Astrocyte (in vitro differentiated cells and primary cell): ENCODE measurements at regions not wholly inside any gene's neighbourhood (a gene's known extent, or its start where the extent isn't known, plus 50 kb on each side); places are given as distances from the start of the nearest gene placed in this dataset.
A peak's percentile ranks its signal among the peaks of the same experiment; 100 is the strongest.

Source experiments
- DNase-seq: peaks from one replicate; pipeline ENCODE4 v3.0.0-alpha.2; 2010; ENCODE audit warnings: low read depth
- FAIRE-seq: peaks from 2 replicates; lab custom pipeline; 2011; peaks lifted over from hg19 to GRCh38; lab: Jason Lieb, UNC
- H2AFZ ChIP-seq: 2 replicates; pipeline ENCODE4 v1.6.0; 2012; ENCODE audit warnings: low read depth, low read length, inconsistent platforms
- H3K27ac ChIP-seq: 2 replicates; pipeline ENCODE4 v1.5.1; 2011; ENCODE audit warnings: low read depth, low read length, inconsistent platforms
- H3K27me3 ChIP-seq: 2 replicates; pipeline ENCODE4 v1.6.0; 2011; ENCODE audit warnings: low read length, inconsistent platforms; ENCODE audit not compliant: insufficient read depth
- H3K36me3 ChIP-seq: 2 replicates; pipeline ENCODE4 v1.5.1; 2011; ENCODE audit warnings: low read length, inconsistent platforms; ENCODE audit not compliant: insufficient read depth
- H3K4me1 ChIP-seq: 2 replicates; pipeline ENCODE4 v1.5.1; 2011; ENCODE audit warnings: low read length, inconsistent platforms; ENCODE audit not compliant: insufficient read depth
- H3K4me2 ChIP-seq: 2 replicates; pipeline ENCODE4 v1.6.0; 2012; ENCODE audit warnings: low read length, inconsistent platforms
- H3K4me3 ChIP-seq: 2 replicates; pipeline ENCODE4 v1.5.1; 2011; ENCODE audit warnings: low read depth, mild to moderate bottlenecking, low read length, inconsistent platforms; ENCODE audit not compliant: insufficient read depth
- H3K79me2 ChIP-seq: 2 replicates; pipeline ENCODE4 v1.6.0; 2012; ENCODE audit warnings: mild to moderate bottlenecking, low read length, inconsistent platforms; ENCODE audit not compliant: insufficient read depth
- H3K9ac ChIP-seq: 2 replicates; pipeline ENCODE4 v1.6.0; 2012; ENCODE audit warnings: mild to moderate bottlenecking, low read length, inconsistent platforms
- H3K9me3 ChIP-seq: 2 replicates; pipeline ENCODE4 v1.5.1; 2012; ENCODE audit warnings: low read depth, mild to moderate bottlenecking, low read length, inconsistent platforms; ENCODE audit not compliant: insufficient read depth
- H4K20me1 ChIP-seq: 2 replicates; pipeline ENCODE4 v1.6.0; 2012; ENCODE audit warnings: low read length, inconsistent platforms; ENCODE audit not compliant: insufficient read depth
- H3K27ac Mint-ChIP-seq: one replicate; pipeline ENCODE4 v1.8.0; 2021; ENCODE audit warnings: mild to moderate bottlenecking, mixed read lengths; ENCODE audit not compliant: unreplicated experiment
- H3K27me3 Mint-ChIP-seq: one replicate; pipeline ENCODE4 v1.8.0; 2021; ENCODE audit warnings: low read depth, mixed read lengths; ENCODE audit not compliant: unreplicated experiment
- H3K36me3 Mint-ChIP-seq: one replicate; pipeline ENCODE4 v1.8.0; 2021; ENCODE audit warnings: low read depth, mixed read lengths; ENCODE audit not compliant: unreplicated experiment
- H3K4me1 Mint-ChIP-seq: one replicate; pipeline ENCODE4 v1.8.0; 2021; ENCODE audit warnings: low read depth, mixed read lengths; ENCODE audit not compliant: unreplicated experiment
- H3K4me3 Mint-ChIP-seq: one replicate; pipeline ENCODE4 v1.8.0; 2021; ENCODE audit warnings: mild to moderate bottlenecking, moderate library complexity, mixed read lengths; ENCODE audit not compliant: unreplicated experiment
- H3K9me3 Mint-ChIP-seq: one replicate; pipeline ENCODE4 v1.8.0; 2021; ENCODE audit warnings: mild to moderate bottlenecking, mixed read lengths; ENCODE audit not compliant: unreplicated experiment
- CTCF ChIP-seq: IDR thresholded peaks from 2 replicates; pipeline ENCODE4 v1.5.1; 2011; ENCODE audit warnings: low read depth, mild to moderate bottlenecking, inconsistent platforms, low read length, moderate library complexity; ENCODE audit not compliant: insufficient read depth
- EZH2 ChIP-seq: IDR thresholded peaks from 2 replicates; pipeline ENCODE4 v1.6.1; 2012; ENCODE audit warnings: mild to moderate bottlenecking, low read length, inconsistent platforms; ENCODE audit not compliant: insufficient read depth

- Histone ChIP-seq H3K79me2 (no peaks in the 10 kb centered on the region), H3K4me3 (no peak overlapping the region), H3K4me2 (no peak overlapping the region), H3K4me1 (peaks cover 12% of the 10 kb centered on the region), H3K9me3 (no peaks in the 10 kb centered on the region), H3K9ac (no peak overlapping the region), H3K36me3 (no peaks in the 10 kb centered on the region), H2AFZ (no peak overlapping the region), H4K20me1 (no peaks in the 10 kb centered on the region), H3K27me3 (peaks cover 6% of the 10 kb centered on the region), H3K27ac (no peak overlapping the region)
- Mint-ChIP-seq H3K4me1 (peaks cover 6% of the 10 kb centered on the region), H3K27ac (no peak overlapping the region), H3K4me3 (no peak overlapping the region), H3K36me3 (no peaks in the 10 kb centered on the region), H3K9me3 (peaks cover 2% of the 10 kb centered on the region), H3K27me3 (peaks cover 8% of the 10 kb centered on the region)
- no peak for FAIRE-seq
- no peak for DNase-seq
- TF ChIP-seq CTCF (no peak), EZH2 (no peak)
Measured at GRCh38 chr9:99427260-99427659, 205.2 kb downstream of the SEC61B start.

GRCh38 chr9:99430301-99430700, 208.2 kb downstream of the SEC61B start:
- Mint-ChIP-seq H3K4me3 (no peak overlapping the region), H3K36me3 (no peaks in the 10 kb centered on the region), H3K9me3 (peaks cover 2% of the 10 kb centered on the region), H3K27me3 (peaks cover 8% of the 10 kb centered on the region), H3K27ac (peak overlapping the region; percentile 48), H3K4me1 (peaks cover 16% of the 10 kb centered on the region)
- Histone ChIP-seq H3K4me1 (peaks cover 21% of the 10 kb centered on the region), H3K9me3 (no peaks in the 10 kb centered on the region), H4K20me1 (no peaks in the 10 kb centered on the region), H3K27me3 (peaks cover 2% of the 10 kb centered on the region), H2AFZ (no peak overlapping the region), H3K36me3 (no peaks in the 10 kb centered on the region), H3K4me2 (peak overlapping the region; percentile 45), H3K9ac (no peak overlapping the region), H3K4me3 (no peak overlapping the region), H3K79me2 (no peaks in the 10 kb centered on the region), H3K27ac (peak overlapping the region; percentile 58)
- peak; percentile 64 for FAIRE-seq
- DNase-seq: peak; percentile 88
- TF ChIP-seq CTCF (no peak), EZH2 (no peak)

GRCh38 chr9:99431103-99431502, 209.0 kb downstream of the SEC61B start:
- no peaks in the 10 kb centered on the region for H3K36me3 ChIP-seq
- Mint-ChIP-seq H3K27ac (no peak overlapping the region), H3K27me3 (peaks cover 8% of the 10 kb centered on the region), H3K4me1 (peaks cover 16% of the 10 kb centered on the region), H3K36me3 (no peaks in the 10 kb centered on the region), H3K9me3 (peaks cover 2% of the 10 kb centered on the region), H3K4me3 (no peak overlapping the region)
- H3K27me3 ChIP-seq: no peaks in the 10 kb centered on the region
- TF ChIP-seq CTCF: no peak
- no peak for TF ChIP-seq EZH2
- no peaks in the 10 kb centered on the region for H4K20me1 ChIP-seq
- peak overlapping the region; percentile 45 for H3K4me2 ChIP-seq
- peaks cover 21% of the 10 kb centered on the region for H3K4me1 ChIP-seq
- H3K4me3 ChIP-seq: no peak overlapping the region
- H3K9me3 ChIP-seq: no peaks in the 10 kb centered on the region
- FAIRE-seq (no peak), DNase-seq (peak; percentile 75)
- no peaks in the 10 kb centered on the region for H3K79me2 ChIP-seq
- H3K27ac ChIP-seq: peak overlapping the region; percentile 58
- H2AFZ ChIP-seq: no peak overlapping the region
- no peak overlapping the region for H3K9ac ChIP-seq
